H1 (cell line): ENCODE measurements at regions not wholly inside any gene's neighbourhood (a gene's known extent, or its start where the extent isn't known, plus 50 kb on each side); places are given as distances from the start of the nearest gene placed in this dataset.

Experiments used
- CTCF ChIP-seq, 3 experiments: IDR thresholded peaks; 1 replicate in 2 of 3; 2 replicates in 1 of 3; pipeline versions ENCODE4 v1.5.1 to v1.6.1; 2011; ENCODE audit warnings: low read length in 3 of 3, mild to moderate bottlenecking in 3 of 3, inconsistent platforms in 2 of 3, low read depth in 1 of 3, moderate library complexity in 1 of 3; ENCODE audit not compliant: insufficient read depth in 1 of 3; ENCODE audit errors: control extremely low read depth in 1 of 3
- HDAC2 ChIP-seq, 2 experiments: fragments of 300-600 bp in 1 of 2; sonication (generic) in 1 of 2; IDR thresholded peaks; 2 replicates each; pipeline ENCODE4 v1.6.1; 2011 to 2012; ENCODE audit warnings: low read depth in 2 of 2, low read length in 2 of 2, mild to moderate bottlenecking in 2 of 2, moderate library complexity in 2 of 2, borderline replicate concordance in 1 of 2, inconsistent platforms in 1 of 2
- KDM5A ChIP-seq: fragments of 200-600 bp; IDR thresholded peaks from 2 replicates; pipeline ENCODE4 v1.7.1; 2012; ENCODE audit warnings: mild to moderate bottlenecking, low read length, inconsistent platforms, mixed read lengths
- MAX ChIP-seq: IDR thresholded peaks from 2 replicates; pipeline ENCODE4 v1.6.1; 2012; ENCODE audit warnings: inconsistent platforms

GRCh38 chr10:129416155-129416554 lies 50.9 kb upstream of the MGMT start (continued):
- TF ChIP-seq CTCF (IDR thresholded peaks at IDR 0.05; ENCODE audit: control extremely low read depth in 1 of 3, insufficient read depth in 1 of 3, low read depth in 1 of 3, low read length in 3 of 3) (no peak), KDM5A (no peak), HDAC2 (IDR thresholded peaks at IDR 0.05; ENCODE audit: borderline replicate concordance in 1 of 2, low read depth in 2 of 2, low read length in 2 of 2) (no peak), MAX (no peak)
